ENCODE measurements at regions not wholly inside any gene's neighbourhood (a gene's known extent, or its start where the extent isn't known, plus 50 kb on each side); places are given as distances from the start of the nearest gene placed in this dataset.

GRCh38 chr17:83180264-83180995, 101.0 kb downstream of the METRNL start:
- TF ChIP-seq EZH2 (IDR thresholded peaks at IDR 0.05; ENCODE audit: insufficient read depth, low read length), result no peak
- TF ChIP-seq, protein P1, sequence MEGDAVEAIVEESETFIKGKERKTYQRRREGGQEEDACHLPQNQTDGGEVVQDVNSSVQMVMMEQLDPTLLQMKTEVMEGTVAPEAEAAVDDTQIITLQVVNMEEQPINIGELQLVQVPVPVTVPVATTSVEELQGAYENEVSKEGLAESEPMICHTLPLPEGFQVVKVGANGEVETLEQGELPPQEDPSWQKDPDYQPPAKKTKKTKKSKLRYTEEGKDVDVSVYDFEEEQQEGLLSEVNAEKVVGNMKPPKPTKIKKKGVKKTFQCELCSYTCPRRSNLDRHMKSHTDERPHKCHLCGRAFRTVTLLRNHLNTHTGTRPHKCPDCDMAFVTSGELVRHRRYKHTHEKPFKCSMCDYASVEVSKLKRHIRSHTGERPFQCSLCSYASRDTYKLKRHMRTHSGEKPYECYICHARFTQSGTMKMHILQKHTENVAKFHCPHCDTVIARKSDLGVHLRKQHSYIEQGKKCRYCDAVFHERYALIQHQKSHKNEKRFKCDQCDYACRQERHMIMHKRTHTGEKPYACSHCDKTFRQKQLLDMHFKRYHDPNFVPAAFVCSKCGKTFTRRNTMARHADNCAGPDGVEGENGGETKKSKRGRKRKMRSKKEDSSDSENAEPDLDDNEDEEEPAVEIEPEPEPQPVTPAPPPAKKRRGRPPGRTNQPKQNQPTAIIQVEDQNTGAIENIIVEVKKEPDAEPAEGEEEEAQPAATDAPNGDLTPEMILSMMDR (IDR thresholded peaks at IDR 0.05; ENCODE audit: insufficient read depth, low read depth, low read length), result no peak
- H3K4me3 Mint-ChIP-seq (ENCODE audit: unreplicated experiment), result no peak overlapping the region
- H3K4me1 ChIP-seq (ENCODE audit: insufficient read depth, low read length), result no peaks in the 10 kb centered on the region
- H3K9ac ChIP-seq (ENCODE audit: low read length), result no peak overlapping the region
- H3K27me3 Mint-ChIP-seq (ENCODE audit: low read depth, unreplicated experiment), result peaks cover 46% of the 10 kb centered on the region
- no peak for FAIRE-seq
- H3K4me2 ChIP-seq (ENCODE audit: low read length), result no peak overlapping the region
- H3K27ac Mint-ChIP-seq (ENCODE audit: unreplicated experiment), result no peak overlapping the region
- H3K36me3 ChIP-seq (ENCODE audit: insufficient read depth, low read length), result no peaks in the 10 kb centered on the region
- H2AFZ ChIP-seq (ENCODE audit: low read depth, low read length), result no peak overlapping the region
- no peaks in the 10 kb centered on the region for H3K79me2 ChIP-seq (ENCODE audit: insufficient read depth, low read length)
- H3K4me3 ChIP-seq (ENCODE audit: insufficient read depth, low read depth, low read length), result no peak overlapping the region
- H4K20me1 ChIP-seq (ENCODE audit: insufficient read depth, low read length), result no peaks in the 10 kb centered on the region
- no peak overlapping the region for H3K27ac ChIP-seq (ENCODE audit: low read depth, low read length)
- no peak for DNase-seq (ENCODE audit: low read depth)
- peaks cover 3% of the 10 kb centered on the region for H3K9me3 ChIP-seq (ENCODE audit: insufficient read depth, low read depth, low read length)
- H3K4me1 Mint-ChIP-seq (ENCODE audit: low read depth, unreplicated experiment), result no peaks in the 10 kb centered on the region
- H3K27me3 ChIP-seq (ENCODE audit: insufficient read depth, low read length), result peaks cover 5% of the 10 kb centered on the region
- no peaks in the 10 kb centered on the region for H3K9me3 Mint-ChIP-seq (ENCODE audit: unreplicated experiment)
- H3K36me3 Mint-ChIP-seq (ENCODE audit: low read depth, unreplicated experiment), result no peaks in the 10 kb centered on the region

DNA sequence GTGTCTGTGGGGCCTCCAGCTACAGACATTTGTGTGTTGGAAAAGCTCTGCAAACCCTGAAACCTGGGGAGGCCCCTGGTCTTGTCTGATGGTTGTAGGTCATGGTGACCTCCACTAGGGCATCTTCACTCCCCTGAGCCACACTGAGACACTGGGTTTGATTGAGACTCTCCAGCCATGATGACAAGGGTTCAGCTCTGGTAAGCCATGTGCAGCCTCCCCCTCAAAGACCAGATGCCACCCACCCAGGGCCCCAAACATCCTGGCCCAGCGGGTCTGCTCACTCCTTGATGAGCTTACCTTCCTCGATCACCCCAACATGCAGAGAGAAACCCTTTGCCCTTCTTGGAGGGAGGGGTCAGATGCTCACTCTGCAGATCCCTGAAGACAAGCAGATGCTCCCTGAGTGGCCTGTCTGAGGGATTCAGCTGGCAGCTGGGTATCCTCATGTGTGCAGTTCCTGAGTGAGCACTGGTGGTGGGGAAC, 101.6 kb downstream of the METRNL start:
- Histone ChIP-seq H3K4me2 (ENCODE audit: low read length) (no peak overlapping the region), H3K79me2 (ENCODE audit: insufficient read depth, low read length) (no peaks in the 10 kb centered on the region), H3K27me3 (ENCODE audit: insufficient read depth, low read length) (peaks cover 5% of the 10 kb centered on the region), H3K9ac (ENCODE audit: low read length) (no peak overlapping the region), H3K4me3 (ENCODE audit: insufficient read depth, low read depth, low read length) (no peak overlapping the region), H2AFZ (ENCODE audit: low read depth, low read length) (no peak overlapping the region), H3K9me3 (ENCODE audit: insufficient read depth, low read depth, low read length) (peaks cover 3% of the 10 kb centered on the region), H4K20me1 (ENCODE audit: insufficient read depth, low read length) (no peaks in the 10 kb centered on the region), H3K4me1 (ENCODE audit: insufficient read depth, low read length) (no peaks in the 10 kb centered on the region), H3K36me3 (ENCODE audit: insufficient read depth, low read length) (no peaks in the 10 kb centered on the region), H3K27ac (ENCODE audit: low read depth, low read length) (no peak overlapping the region)
- Mint-ChIP-seq H3K4me3 (ENCODE audit: unreplicated experiment) (no peak overlapping the region), H3K27ac (ENCODE audit: unreplicated experiment) (no peak overlapping the region), H3K36me3 (ENCODE audit: low read depth, unreplicated experiment) (no peaks in the 10 kb centered on the region), H3K4me1 (ENCODE audit: low read depth, unreplicated experiment) (no peaks in the 10 kb centered on the region), H3K27me3 (ENCODE audit: low read depth, unreplicated experiment) (peaks cover 42% of the 10 kb centered on the region), H3K9me3 (ENCODE audit: unreplicated experiment) (peaks cover 2% of the 10 kb centered on the region)
- DNase-seq (ENCODE audit: low read depth) (no peak), FAIRE-seq (no peak)
- TF ChIP-seq, protein P1 (IDR thresholded peaks at IDR 0.05; ENCODE audit: insufficient read depth, low read depth, low read length), result no peak
- no peak for TF ChIP-seq EZH2 (IDR thresholded peaks at IDR 0.05; ENCODE audit: insufficient read depth, low read length)

DNA sequence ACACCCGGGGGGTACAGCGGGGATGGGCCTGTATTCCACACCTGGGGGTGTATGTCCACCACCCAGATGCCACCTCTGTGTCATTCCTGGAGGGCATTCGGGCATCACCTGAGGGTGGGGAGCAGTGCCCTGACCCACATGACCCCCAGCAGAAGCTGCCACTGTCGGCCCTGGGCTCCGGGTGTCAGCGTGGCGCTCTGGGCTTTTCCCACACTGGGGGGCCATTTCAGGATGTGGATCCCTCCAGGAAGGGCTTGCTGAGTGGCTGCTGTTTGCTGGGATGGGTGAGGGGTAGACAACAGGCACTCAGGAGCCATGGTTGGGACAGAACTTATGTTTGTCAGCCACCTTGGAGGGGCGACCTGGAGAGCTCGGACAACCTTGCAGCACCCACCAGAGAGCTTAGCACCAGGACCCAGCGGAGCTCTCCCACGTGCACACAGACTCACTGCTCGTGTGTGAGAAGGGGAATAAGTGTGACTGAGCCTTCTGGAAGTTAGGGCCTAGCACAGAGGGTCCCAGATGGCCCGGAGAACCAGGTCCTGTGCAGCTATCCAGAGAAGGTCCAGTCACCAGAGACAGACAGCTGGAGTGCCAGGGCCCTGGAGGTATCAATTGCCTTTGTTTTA, 102.7 kb downstream of the METRNL start:
- no peak for DNase-seq (ENCODE audit: low read depth)
- H3K36me3 Mint-ChIP-seq (ENCODE audit: low read depth, unreplicated experiment), result no peaks in the 10 kb centered on the region
- H3K4me1 ChIP-seq (ENCODE audit: insufficient read depth, low read length), result no peaks in the 10 kb centered on the region
- H3K9me3 Mint-ChIP-seq (ENCODE audit: unreplicated experiment), result peaks cover 3% of the 10 kb centered on the region
- peaks cover 3% of the 10 kb centered on the region for H3K9me3 ChIP-seq (ENCODE audit: insufficient read depth, low read depth, low read length)
- TF ChIP-seq, protein P1 (IDR thresholded peaks at IDR 0.05; ENCODE audit: insufficient read depth, low read depth, low read length), result no peak
- no peak for TF ChIP-seq EZH2 (IDR thresholded peaks at IDR 0.05; ENCODE audit: insufficient read depth, low read length)
- no peak overlapping the region for H3K27ac ChIP-seq (ENCODE audit: low read depth, low read length)
- no peaks in the 10 kb centered on the region for H4K20me1 ChIP-seq (ENCODE audit: insufficient read depth, low read length)
- peaks cover 5% of the 10 kb centered on the region for H3K27me3 ChIP-seq (ENCODE audit: insufficient read depth, low read length)
- H3K27ac Mint-ChIP-seq (ENCODE audit: unreplicated experiment), result no peak overlapping the region
- H3K4me3 ChIP-seq (ENCODE audit: insufficient read depth, low read depth, low read length), result no peak overlapping the region
- H3K9ac ChIP-seq (ENCODE audit: low read length), result no peak overlapping the region
- peaks cover 43% of the 10 kb centered on the region for H3K27me3 Mint-ChIP-seq (ENCODE audit: low read depth, unreplicated experiment)
- H2AFZ ChIP-seq (ENCODE audit: low read depth, low read length), result no peak overlapping the region
- no peaks in the 10 kb centered on the region for H3K79me2 ChIP-seq (ENCODE audit: insufficient read depth, low read length)
- no peak overlapping the region for H3K4me2 ChIP-seq (ENCODE audit: low read length)
- no peak for FAIRE-seq
- H3K4me3 Mint-ChIP-seq (ENCODE audit: unreplicated experiment), result no peak overlapping the region
- no peaks in the 10 kb centered on the region for H3K4me1 Mint-ChIP-seq (ENCODE audit: low read depth, unreplicated experiment)
- no peaks in the 10 kb centered on the region for H3K36me3 ChIP-seq (ENCODE audit: insufficient read depth, low read length)

Measured in astrocyte (in vitro differentiated cells and primary cell).